Eye (tissue), 1 donor: ENCODE measurements at regions not wholly inside any gene's neighbourhood (a gene's known extent, or its start where the extent isn't known, plus 50 kb on each side); places are given as distances from the start of the nearest gene placed in this dataset.
"Not testable (repeated sequence)": the region's sequence is repeated elsewhere in the genome, so short reads cannot be mapped to it uniquely, and the experiment has no call there.

Experiments
- DNase-seq: peaks from one replicate; pipeline ENCODE4 v3.0.0-alpha.2; 2015

GRCh38 chr5:66354422-66354821, 210.3 kb downstream of the SREK1 start:
- DNase-seq, result no peak

- no peak for DNase-seq
These were observed 212.0 kb downstream of the SREK1 start for GRCh38 chr5:66356011-66356565.

- no peak for DNase-seq
These were observed 214.6 kb downstream of the SREK1 start for GRCh38 chr5:66358741-66359140.

GRCh38 chr5:66361070-66361469, 217.0 kb downstream of the SREK1 start:
- no peak for DNase-seq

GRCh38 chr5:66362046-66362445, 217.9 kb downstream of the SREK1 start:
- DNase-seq, result no peak

GRCh38 chr5:66362687-66363086, 218.6 kb downstream of the SREK1 start:
- no peak for DNase-seq

GRCh38 chr5:66363097-66363496, 219.0 kb downstream of the SREK1 start:
- DNase-seq, result no peak

- DNase-seq, result no peak
These were observed 220.1 kb downstream of the SREK1 start for GRCh38 chr5:66364186-66364585.

GRCh38 chr5:66365981-66366380, 221.9 kb downstream of the SREK1 start:
- no peak for DNase-seq

- no peak for DNase-seq
These were observed 223.9 kb downstream of the SREK1 start for GRCh38 chr5:66367814-66368541.

GRCh38 chr5:66368811-66369210, 224.7 kb downstream of the SREK1 start:
- DNase-seq, result no peak

GRCh38 chr5:66377747-66378146, 218.4 kb upstream of the MAST4 start:
- no peak for DNase-seq

GRCh38 chr5:66378407-66378806, 217.8 kb upstream of the MAST4 start:
- DNase-seq, result no peak

GRCh38 chr5:66382152-66382551, 214.0 kb upstream of the MAST4 start:
- DNase-seq, result no peak

- DNase-seq, result not testable (repeated sequence)
These were observed 191.0 kb upstream of the MAST4 start for GRCh38 chr5:66405145-66405544.

- DNase-seq, result no peak
These were observed 189.3 kb upstream of the MAST4 start for GRCh38 chr5:66406761-66407336.

GRCh38 chr5:66407765-66408164, 188.4 kb upstream of the MAST4 start:
- no peak for DNase-seq

- peak; percentile 59 for DNase-seq
These were observed 187.6 kb upstream of the MAST4 start for GRCh38 chr5:66408576-66408975.

- peak; percentile 73 for DNase-seq
These were observed 186.1 kb upstream of the MAST4 start for GRCh38 chr5:66410122-66410521.

GRCh38 chr5:66411701-66412100, 184.5 kb upstream of the MAST4 start:
- DNase-seq, result no peak

- DNase-seq, result no peak
These were observed 182.3 kb upstream of the MAST4 start for GRCh38 chr5:66413931-66414330.

GRCh38 chr5:66415208-66415607, 181.0 kb upstream of the MAST4 start:
- DNase-seq, result no peak

GRCh38 chr5:66416698-66417097, 179.5 kb upstream of the MAST4 start:
- no peak for DNase-seq

GRCh38 chr5:66417781-66418180, 178.4 kb upstream of the MAST4 start:
- peak; percentile 31 for DNase-seq

- DNase-seq, result no peak
These were observed 172.7 kb upstream of the MAST4 start for GRCh38 chr5:66423484-66423883.
